ENCODE measurements at regions not wholly inside any gene's neighbourhood (a gene's known extent, or its start where the extent isn't known, plus 50 kb on each side); places are given as distances from the start of the nearest gene placed in this dataset.

DNA sequence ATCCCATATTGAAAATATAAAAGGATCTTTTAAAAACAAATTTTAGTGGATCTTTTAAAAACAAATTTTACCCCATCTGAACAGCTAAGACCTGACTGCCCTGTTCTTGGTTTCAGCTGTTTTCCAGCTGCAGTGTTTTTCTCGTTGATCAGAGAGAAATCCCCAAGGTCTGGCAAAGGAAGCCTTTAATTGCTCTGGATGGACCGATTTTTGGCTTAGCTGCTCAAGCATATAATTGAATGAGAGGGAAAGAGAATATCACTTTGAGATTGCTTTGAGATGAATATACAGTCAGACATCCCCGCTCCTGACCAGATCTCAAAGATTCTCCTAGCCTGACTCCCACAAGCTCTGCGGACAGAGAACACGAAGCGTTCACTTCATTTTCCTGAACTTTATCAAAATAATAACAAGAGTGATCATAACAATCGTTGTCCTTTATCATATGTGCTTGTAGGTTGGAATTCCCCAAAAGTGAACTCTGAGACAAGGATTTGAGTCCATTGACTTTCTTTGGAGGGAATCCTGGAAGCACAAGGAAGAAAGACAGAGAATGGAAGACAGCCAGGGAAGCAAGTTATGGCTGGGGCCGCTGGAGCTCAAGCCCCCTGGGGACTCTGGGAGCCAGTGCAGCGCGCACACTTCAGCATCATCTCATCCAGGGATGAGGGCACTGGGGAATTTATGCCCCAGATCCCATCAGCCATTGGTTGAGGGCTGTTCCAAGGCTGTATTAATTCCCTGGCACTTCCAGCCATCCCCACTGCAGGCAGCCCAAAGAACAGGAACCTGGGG is 101.3 kb downstream of the SNX5 start:
- intact Hi-C loops (cut with micrococcal nuclease) = no loop called here
- Histone ChIP-seq H3K27ac (ENCODE audit: low read length) (no peak overlapping the region), H3K9me3 (ENCODE audit: control insufficient read depth, insufficient read depth, low read length) (no peaks in the 10 kb centered on the region), H3K36me3 (ENCODE audit: control insufficient read depth, insufficient read depth, low read length) (no peaks in the 10 kb centered on the region), H3K27me3 (ENCODE audit: control insufficient read depth, insufficient read depth, low read length) (no peaks in the 10 kb centered on the region), H3K4me1 (ENCODE audit: control insufficient read depth, insufficient read depth, low read length) (peaks cover 10% of the 10 kb centered on the region), H3K4me3 (ENCODE audit: low read length) (no peak overlapping the region)
- H3K4me3 Mint-ChIP-seq = no peak overlapping the region
- no peak overlapping the region for H3K27ac Mint-ChIP-seq
- peaks cover 11 to 16% of the 10 kb centered on the region in 2 donors for H3K4me1 Mint-ChIP-seq
- TF ChIP-seq, protein P1, sequence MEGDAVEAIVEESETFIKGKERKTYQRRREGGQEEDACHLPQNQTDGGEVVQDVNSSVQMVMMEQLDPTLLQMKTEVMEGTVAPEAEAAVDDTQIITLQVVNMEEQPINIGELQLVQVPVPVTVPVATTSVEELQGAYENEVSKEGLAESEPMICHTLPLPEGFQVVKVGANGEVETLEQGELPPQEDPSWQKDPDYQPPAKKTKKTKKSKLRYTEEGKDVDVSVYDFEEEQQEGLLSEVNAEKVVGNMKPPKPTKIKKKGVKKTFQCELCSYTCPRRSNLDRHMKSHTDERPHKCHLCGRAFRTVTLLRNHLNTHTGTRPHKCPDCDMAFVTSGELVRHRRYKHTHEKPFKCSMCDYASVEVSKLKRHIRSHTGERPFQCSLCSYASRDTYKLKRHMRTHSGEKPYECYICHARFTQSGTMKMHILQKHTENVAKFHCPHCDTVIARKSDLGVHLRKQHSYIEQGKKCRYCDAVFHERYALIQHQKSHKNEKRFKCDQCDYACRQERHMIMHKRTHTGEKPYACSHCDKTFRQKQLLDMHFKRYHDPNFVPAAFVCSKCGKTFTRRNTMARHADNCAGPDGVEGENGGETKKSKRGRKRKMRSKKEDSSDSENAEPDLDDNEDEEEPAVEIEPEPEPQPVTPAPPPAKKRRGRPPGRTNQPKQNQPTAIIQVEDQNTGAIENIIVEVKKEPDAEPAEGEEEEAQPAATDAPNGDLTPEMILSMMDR (IDR thresholded peaks at IDR 0.05) = no peak
- ATAC-seq = no peak
- WGBS (ENCODE audit: insufficient coverage) = 88% methylated on average over 10 of the region's 10 CpGs
- DNase-seq = no peak
- H3K9me3 Mint-ChIP-seq = no peaks in the 10 kb centered on the region
- H3K27me3 Mint-ChIP-seq (ENCODE audit: low read depth in 2 of 2) = peaks cover 6 to 16% of the 10 kb centered on the region in 2 donors
- no peaks in the 10 kb centered on the region for H3K36me3 Mint-ChIP-seq

DNA sequence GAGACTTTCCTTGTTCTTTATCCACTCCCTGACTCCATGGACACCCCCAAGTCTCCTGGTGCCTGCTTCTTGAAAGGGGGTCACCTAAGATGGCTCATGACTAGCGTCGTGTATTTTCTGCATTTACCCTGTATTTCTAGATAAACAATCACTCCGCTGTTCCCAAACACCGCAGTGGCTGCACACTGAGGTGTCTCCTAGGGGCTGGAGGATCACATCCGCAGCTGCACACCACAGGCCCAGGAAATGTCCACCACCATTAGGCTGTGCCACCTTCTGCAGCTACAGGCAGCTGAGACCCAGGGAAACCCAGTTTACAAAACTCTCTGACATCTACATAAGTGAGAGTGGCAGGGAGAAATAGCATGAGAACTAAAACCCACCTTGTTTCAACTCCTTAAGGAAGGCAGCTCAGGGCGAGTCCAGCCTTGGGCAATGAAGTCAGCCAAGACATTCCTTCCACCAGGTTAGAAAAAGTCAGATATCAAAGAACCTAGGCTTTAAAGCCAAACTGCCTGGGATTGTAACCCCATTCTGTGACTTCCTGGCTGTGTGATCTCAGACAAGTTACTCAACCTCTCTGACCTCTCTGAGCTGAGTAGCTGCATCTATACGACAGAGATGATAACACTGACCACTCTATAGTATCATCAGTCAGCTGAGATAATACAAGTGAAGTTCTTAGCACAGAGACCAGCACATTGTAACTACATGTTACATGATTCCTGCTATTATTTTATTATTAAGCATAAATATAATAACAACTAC is 102.2 kb downstream of the SNX5 start:
- Mint-ChIP-seq H3K4me1 (peaks cover 2 to 9% of the 10 kb centered on the region in 2 donors), H3K27me3 (ENCODE audit: low read depth in 2 of 2) (peaks cover 12 to 22% of the 10 kb centered on the region in 2 donors), H3K27ac (no peak overlapping the region), H3K9me3 (no peaks in the 10 kb centered on the region), H3K36me3 (no peaks in the 10 kb centered on the region), H3K4me3 (no peak overlapping the region)
- Histone ChIP-seq H3K4me3 (ENCODE audit: low read length) (no peak overlapping the region), H3K9me3 (ENCODE audit: control insufficient read depth, insufficient read depth, low read length) (no peaks in the 10 kb centered on the region), H3K4me1 (ENCODE audit: control insufficient read depth, insufficient read depth, low read length) (peaks cover under 1% of the 10 kb centered on the region), H3K27ac (ENCODE audit: low read length) (no peak overlapping the region), H3K36me3 (ENCODE audit: control insufficient read depth, insufficient read depth, low read length) (no peaks in the 10 kb centered on the region), H3K27me3 (ENCODE audit: control insufficient read depth, insufficient read depth, low read length) (no peaks in the 10 kb centered on the region)
- intact Hi-C loops (cut with micrococcal nuclease) = no loop called here
- no peak for ATAC-seq
- DNase-seq = no peak
- 93% methylated on average over 7 of the region's 7 CpGs for WGBS (ENCODE audit: insufficient coverage)
- TF ChIP-seq, protein P1 (IDR thresholded peaks at IDR 0.05) = no peak

DNA sequence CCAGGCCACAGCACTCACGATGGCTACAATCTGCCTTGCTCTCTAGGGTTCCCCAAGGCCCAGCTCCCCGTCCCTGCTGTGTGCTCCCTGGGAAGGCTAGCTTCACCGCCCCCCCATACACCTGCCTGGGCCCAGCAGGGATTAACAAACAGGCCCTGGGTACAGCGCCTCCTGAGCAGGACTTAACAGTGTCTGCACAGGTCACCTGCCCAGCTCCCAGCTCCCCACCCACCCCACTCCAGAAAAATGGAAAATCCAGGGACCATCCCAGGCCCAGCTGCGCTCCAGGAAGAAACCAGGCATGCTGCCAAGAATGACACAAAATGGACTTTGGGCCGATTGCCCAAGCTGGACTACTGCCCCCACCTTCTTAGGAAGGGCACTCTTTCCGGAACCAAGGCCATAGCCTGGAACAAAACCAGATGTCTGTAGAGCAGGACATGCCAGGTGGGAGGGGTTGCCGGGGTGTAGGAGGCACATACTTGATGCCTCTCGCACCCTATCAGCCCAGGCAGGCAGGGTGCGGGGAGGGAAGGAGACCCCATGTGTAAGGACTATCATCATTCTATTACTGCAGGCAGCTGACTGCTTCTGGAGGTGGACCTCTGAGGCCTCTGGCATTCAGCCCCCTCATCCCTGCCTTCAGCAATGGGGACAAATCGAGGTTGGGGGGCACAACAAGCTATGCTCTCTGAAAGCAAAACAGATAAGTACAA is 104.9 kb downstream of the SNX5 start:
- no peak for DNase-seq
- Mint-ChIP-seq H3K4me1 (peaks cover 20 to 32% of the 10 kb centered on the region in 2 donors), H3K4me3 (no peak overlapping the region), H3K36me3 (no peaks in the 10 kb centered on the region), H3K9me3 (no peaks in the 10 kb centered on the region), H3K27me3 (ENCODE audit: low read depth in 2 of 2) (peaks cover 12 to 25% of the 10 kb centered on the region in 2 donors), H3K27ac (no peak overlapping the region)
- Histone ChIP-seq H3K9me3 (ENCODE audit: control insufficient read depth, insufficient read depth, low read length) (no peaks in the 10 kb centered on the region), H3K27me3 (ENCODE audit: control insufficient read depth, insufficient read depth, low read length) (no peaks in the 10 kb centered on the region), H3K4me1 (ENCODE audit: control insufficient read depth, insufficient read depth, low read length) (peaks cover 26% of the 10 kb centered on the region), H3K27ac (ENCODE audit: low read length) (no peak overlapping the region), H3K36me3 (ENCODE audit: control insufficient read depth, insufficient read depth, low read length) (no peaks in the 10 kb centered on the region), H3K4me3 (ENCODE audit: low read length) (no peak overlapping the region)
- intact Hi-C loops (cut with micrococcal nuclease) = no loop called here
- WGBS (ENCODE audit: insufficient coverage) = 93% methylated on average over 11 of the region's 11 CpGs
- TF ChIP-seq, protein P1 (IDR thresholded peaks at IDR 0.05) = no peak
- ATAC-seq = no peak
